H1 (cell line): ENCODE measurements at regions not wholly inside any gene's neighbourhood (a gene's known extent, or its start where the extent isn't known, plus 50 kb on each side); places are given as distances from the start of the nearest gene placed in this dataset.

Experiments
- ASH2L ChIP-seq: fragments of 200-600, 300-600 bp; sonication (generic); IDR thresholded peaks from one replicate; pipeline ENCODE4 v1.7.1; 2017; ENCODE audit warnings: low read length
- KDM1A ChIP-seq: fragments of 200-600, 300-600 bp; sonication (generic); IDR thresholded peaks from 2 replicates; pipeline ENCODE4 v1.7.1; 2016; ENCODE audit warnings: mild to moderate bottlenecking, low read length, borderline replicate concordance
- KDM4A ChIP-seq: IDR thresholded peaks from one replicate; pipeline ENCODE4 v1.7.1; 2012; ENCODE audit warnings: low read depth, mild to moderate bottlenecking, moderate library complexity, low read length, inconsistent platforms; ENCODE audit not compliant: severe bottlenecking
- RFX5 ChIP-seq: IDR thresholded peaks from 2 replicates; pipeline ENCODE4 v1.6.1; 2011; ENCODE audit warnings: low read depth, low read length, improper control_type of control experiment, borderline replicate concordance
- TF ChIP-seq, protein P1 (sequence below), 3 experiments: IDR thresholded peaks; 1 replicate in 2 of 3; 2 replicates in 1 of 3; pipeline versions ENCODE4 v1.5.1 to v1.6.1; 2011; ENCODE audit warnings: low read length in 3 of 3, mild to moderate bottlenecking in 3 of 3, inconsistent platforms in 2 of 3, low read depth in 1 of 3, moderate library complexity in 1 of 3; ENCODE audit not compliant: insufficient read depth in 1 of 3; ENCODE audit errors: control extremely low read depth in 1 of 3

DNA sequence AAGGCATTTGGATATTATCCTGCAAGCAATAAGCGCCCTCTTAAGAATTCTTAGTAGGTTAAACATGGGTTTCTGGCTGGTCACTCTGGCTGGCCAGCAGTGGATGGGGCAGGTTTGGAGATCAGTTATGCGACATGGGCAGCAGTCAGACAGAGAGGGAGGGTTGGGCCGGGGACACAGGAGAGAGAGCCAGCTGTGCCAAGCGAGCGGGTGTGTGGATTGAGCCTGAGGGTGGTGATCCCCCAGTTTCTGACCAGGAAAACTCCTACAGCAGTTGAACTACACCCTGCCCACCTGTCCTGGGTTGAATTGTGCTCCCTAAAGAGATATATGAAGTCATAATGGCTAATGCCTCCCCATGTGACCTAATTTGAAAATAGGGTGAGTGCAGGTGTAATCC is 671.2 kb downstream of the TBC1D22A start (continued):
- no peak for TF ChIP-seq KDM4A
- TF ChIP-seq ASH2L: no peak
- TF ChIP-seq RFX5: no peak
- no peak for TF ChIP-seq KDM1A
- TF ChIP-seq, protein P1, sequence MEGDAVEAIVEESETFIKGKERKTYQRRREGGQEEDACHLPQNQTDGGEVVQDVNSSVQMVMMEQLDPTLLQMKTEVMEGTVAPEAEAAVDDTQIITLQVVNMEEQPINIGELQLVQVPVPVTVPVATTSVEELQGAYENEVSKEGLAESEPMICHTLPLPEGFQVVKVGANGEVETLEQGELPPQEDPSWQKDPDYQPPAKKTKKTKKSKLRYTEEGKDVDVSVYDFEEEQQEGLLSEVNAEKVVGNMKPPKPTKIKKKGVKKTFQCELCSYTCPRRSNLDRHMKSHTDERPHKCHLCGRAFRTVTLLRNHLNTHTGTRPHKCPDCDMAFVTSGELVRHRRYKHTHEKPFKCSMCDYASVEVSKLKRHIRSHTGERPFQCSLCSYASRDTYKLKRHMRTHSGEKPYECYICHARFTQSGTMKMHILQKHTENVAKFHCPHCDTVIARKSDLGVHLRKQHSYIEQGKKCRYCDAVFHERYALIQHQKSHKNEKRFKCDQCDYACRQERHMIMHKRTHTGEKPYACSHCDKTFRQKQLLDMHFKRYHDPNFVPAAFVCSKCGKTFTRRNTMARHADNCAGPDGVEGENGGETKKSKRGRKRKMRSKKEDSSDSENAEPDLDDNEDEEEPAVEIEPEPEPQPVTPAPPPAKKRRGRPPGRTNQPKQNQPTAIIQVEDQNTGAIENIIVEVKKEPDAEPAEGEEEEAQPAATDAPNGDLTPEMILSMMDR (IDR thresholded peaks at IDR 0.05; ENCODE audit: control extremely low read depth in 1 of 3, insufficient read depth in 1 of 3, low read depth in 1 of 3, low read length in 3 of 3): no peak
- TF ChIP-seq, all 59 proteins: peak for 0
